ENCODE measurements at regions not wholly inside any gene's neighbourhood (a gene's known extent, or its start where the extent isn't known, plus 50 kb on each side); places are given as distances from the start of the nearest gene placed in this dataset.

DNA sequence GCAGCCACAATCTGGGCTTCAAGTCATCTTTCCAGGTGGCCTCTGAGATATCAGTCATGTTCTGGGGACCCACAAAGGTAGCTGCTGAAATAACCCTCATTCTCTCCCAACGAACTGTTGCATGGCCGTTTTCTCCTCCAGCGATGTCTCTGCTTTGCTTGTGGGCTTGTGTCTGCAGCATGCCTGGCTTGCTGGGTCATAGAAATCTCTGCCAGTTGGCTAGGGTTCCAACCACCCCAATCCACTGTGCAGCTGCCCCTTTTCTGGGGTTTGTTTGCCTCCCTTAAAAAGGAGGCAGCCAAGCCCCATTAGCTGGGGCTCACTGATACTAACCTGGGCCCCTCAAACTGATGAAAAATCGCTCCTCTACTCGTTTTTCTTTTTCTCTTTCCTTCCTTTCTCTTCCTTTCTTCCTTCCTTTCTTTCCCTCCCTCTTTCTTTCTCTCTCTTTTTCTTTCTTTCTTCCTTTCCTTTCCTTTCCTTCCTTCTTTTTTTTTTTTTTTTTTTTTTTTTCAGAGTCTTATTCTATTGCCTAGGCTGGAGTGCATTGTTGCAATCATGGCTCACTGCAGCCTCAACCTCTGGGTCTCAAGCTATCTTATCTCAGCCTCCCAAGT, 680.0 kb downstream of the EPHA4 start:
- no peak for DNase-seq

DNA sequence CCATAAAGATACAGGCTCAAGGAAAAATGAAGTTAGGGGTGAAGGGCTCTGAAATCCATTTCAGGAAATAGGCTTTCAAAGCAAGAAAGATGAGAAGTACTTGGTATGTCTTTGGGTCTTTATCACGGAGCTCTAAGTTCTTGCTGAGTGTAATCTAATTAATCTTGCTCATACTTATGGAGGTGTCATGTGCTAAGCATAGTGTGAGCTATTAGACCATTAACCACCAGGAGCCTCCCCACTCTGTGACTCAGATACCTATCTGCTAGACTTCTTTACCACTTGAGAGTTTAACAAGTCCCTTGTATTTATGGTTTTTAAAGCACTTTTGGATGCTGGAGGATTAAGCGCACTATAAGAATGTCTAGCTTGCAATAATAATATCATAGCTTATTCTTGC, 678.7 kb downstream of the EPHA4 start:
- no peak for DNase-seq

GRCh38 chr2:220894069-220894468, 678.0 kb downstream of the EPHA4 start:
- no peak for DNase-seq

GRCh38 chr2:220899492-220899891, 672.6 kb downstream of the EPHA4 start:
- no peak for DNase-seq

GRCh38 chr2:220904015-220904414, 668.1 kb downstream of the EPHA4 start:
- DNase-seq: no peak

GRCh38 chr2:220913384-220913783, 658.7 kb downstream of the EPHA4 start:
- no peak for DNase-seq

GRCh38 chr2:220915092-220915623, 656.9 kb downstream of the EPHA4 start:
- DNase-seq: no peak

DNA sequence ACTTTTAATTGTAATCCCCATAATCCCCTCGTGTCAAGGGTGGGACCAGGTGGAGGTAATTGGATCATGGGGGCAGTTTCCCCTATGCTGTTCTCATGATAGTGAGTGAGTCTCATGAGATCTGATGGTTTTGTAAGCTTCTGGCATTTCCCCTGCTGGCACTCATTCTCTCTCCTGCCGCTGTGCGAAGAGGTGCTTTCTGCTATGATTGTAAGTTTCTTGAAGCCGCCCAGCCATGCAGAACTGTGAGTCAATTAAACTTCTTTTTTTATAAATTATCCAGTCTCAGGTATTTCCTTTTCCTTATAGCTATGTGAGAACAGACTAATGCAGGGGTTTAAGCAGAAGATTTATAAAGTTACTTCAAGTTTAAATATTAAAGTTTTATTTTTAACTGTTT, 655.2 kb downstream of the EPHA4 start:
- DNase-seq: no peak

DNA sequence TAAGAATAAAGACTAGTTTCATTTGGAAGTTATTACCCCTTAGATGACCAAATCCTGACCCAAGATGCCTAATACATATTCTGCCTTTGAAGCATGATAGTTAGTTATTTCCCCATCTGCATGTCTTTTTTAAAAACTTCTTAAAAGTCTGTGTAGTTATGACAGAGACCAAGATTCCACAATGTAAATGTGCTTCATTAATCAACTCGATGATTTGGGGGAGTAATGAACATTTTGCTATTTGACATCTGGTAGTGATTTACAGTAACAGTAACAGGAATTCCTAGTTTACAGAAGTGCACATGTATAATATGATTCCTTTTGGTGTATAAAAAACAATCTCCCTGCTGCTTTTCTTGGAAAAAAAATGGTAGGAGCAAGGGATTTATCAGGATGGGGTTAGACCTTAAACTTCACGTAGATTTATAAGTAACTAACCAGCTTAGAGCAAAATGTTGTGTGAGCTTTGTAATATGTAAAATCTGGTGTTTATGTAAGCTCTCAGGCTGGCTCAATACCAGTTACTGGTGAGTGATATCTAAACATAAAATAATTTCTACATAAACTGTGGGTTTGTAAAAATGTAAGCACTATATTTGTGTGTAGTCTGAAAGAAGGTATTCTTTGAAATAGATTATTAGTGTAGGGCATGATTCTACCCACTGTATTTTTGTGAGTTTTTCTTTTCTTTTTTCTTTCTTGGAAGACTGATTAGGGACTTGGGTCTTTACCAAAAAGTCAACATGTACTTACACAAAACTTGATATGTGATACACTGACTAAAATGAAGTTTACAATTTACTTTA, 641.6 kb downstream of the EPHA4 start:
- no peak for DNase-seq

- no peak for DNase-seq
Observed at GRCh38 chr2:220931491-220931890, 640.6 kb downstream of the EPHA4 start.

- no peak for DNase-seq
Observed at GRCh38 chr2:220932041-220932440, 640.1 kb downstream of the EPHA4 start.

DNA sequence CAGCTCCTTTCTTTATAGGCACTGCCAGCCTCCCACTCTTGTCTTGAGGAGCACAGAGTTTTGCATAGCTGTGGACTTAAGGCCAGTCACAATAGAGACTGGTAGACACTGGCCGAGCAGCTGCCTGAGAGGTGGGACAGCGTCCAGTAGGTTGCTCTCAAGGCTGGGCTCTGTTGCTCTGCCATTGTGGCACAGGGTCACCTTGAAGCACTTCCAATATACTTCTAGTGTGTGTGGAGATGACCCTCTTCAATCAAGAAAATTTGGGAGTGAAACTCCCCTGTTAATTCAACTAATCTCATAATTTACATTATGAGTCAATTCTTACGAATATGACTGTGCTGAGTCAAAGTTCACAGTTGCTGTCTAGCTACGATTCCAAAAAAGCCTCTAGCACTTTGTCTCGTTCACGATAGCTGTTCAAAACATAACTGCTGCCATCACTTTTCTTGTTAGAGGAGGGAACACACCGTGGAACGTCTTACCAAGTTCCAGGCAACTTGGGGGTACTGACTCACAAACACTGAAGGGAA, 636.2 kb downstream of the EPHA4 start:
- DNase-seq: no peak

GRCh38 chr2:220936641-220937197, 635.4 kb downstream of the EPHA4 start:
- no peak for DNase-seq

DNA sequence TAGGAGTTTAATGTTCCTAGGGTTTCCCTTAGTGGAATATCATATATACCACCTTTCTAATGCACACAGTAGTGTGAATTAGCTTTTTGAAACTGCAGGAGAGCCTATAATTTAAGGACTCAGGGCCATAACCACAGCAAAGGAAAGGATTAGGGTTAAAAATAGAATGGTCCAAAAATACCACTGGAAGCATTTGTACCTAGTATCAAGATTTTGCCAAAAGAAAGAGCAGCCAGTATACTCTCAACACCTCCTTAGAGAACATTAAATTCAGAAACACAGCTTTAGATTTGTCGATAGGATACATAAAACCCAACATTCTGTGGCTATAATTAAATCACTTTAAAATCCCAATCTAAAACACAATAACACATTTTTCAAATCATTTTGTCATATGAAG, 634.9 kb downstream of the EPHA4 start:
- DNase-seq: no peak

DNA sequence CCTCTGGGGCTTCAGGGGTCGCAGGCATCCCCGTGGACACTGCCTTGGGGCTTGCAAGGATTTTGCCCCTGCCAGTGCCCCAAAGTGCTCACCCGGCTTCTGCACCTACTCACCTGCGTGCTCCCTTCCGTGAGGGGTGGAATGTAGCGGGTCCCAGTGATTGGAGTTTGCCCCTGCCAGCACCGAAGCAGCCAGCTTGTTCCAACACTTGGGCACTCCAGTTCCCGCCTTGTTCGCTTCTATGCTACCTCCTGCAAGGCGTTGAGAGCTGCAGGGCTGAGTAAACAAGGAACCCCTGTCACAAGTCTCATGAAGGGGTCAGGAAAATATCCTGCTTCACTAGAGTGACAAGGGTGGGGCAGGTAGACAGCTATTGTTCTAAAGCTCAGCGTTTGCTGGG, 631.5 kb downstream of the EPHA4 start:
- DNase-seq: no peak

DNA sequence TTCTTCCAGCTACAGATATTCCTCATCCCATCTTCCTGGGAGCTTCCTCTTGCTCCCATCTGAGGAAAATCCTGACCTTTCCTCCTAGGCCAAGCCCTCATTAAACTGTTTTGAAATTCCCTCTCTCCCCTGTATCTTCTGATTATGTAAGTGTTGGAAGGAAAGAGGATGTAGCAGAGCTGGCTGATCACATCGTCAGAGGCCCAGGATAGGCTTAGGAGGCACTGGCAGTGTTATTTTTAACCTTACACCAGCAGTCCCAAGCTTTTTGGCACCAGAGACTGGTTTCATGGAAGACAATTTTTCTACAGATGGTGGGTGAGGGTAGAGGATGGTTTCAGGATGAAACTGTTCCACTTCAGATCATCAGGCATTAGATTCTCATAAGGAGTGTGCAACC, 630.4 kb downstream of the EPHA4 start:
- no peak for DNase-seq

DNA sequence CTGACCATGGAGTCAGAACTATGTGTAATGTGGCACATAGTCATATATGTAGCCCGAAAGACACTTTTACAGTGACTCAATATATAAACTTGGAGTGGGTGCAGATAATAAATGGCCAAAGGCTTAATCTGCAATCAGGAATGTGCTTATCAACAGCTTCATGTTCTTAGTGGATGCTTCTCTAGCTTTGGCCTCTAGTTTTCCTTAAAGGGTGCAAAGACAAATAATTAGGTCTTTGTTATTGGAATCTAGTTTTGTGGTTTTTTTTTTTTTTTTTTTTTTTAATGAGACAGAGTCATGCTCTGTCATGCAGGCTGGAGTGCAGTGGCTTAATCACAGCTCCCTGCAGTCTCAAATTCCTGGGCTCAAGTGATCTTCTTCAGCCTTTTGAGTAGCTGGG, 625.6 kb downstream of the EPHA4 start:
- DNase-seq: no peak

DNA sequence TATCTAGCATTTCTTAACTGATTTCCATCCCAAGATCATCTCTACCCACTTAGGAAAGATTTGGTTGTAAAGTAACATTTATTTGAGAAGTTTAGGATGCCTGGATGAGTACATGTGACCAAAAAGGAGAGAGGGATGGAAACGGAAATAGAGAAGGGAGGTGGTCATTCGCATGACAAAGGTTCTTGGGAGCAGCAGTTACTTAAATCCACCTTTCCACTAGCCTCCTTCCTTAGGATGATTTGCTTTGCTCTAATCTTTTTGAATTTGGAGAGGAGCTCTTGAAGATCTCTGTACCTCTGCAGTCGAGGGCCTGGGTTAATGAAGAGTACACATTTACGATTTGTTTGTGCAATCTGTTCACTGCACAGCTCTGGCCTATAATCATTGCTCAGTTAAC, 623.5 kb downstream of the EPHA4 start:
- no peak for DNase-seq

DNA sequence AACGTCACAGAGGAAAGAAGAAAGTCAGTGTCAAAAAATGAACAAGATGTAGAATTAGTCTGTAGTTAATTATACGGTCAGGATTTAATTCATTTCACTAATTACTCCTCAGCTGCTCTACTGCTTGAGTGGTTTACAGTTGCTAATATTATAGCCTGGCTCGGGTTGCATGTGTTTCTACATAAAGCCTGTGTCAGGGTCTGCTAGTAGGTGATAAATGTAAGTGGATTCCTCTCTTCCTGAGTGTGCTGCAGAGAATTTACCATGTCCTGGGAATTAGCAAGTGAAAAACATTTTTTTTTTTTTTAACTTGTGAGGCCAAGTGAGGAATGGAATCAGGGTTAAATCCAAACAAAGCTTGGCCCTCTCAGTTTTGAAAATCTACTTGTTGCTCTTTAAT, 622.6 kb downstream of the EPHA4 start:
- no peak for DNase-seq

DNA sequence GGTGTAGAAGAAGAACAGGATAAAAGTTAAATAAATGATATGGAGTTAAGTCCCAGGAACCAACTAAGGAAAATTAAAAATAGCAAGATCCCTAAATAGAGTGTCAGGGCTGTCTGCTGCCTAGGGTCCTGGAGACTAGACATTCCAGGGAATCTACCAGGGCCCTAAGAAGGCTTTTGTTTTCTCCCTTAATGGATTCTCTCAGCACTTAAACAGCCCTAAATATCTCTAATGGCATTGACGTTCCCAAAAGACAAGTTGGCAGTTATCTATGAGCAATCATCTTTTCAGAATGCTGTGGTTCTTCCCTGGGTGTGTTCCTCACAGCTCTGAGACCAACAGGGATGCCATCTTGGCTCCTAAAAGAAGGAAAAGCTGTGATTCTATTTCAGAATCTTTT, 616.3 kb downstream of the EPHA4 start:
- DNase-seq: no peak

DNA sequence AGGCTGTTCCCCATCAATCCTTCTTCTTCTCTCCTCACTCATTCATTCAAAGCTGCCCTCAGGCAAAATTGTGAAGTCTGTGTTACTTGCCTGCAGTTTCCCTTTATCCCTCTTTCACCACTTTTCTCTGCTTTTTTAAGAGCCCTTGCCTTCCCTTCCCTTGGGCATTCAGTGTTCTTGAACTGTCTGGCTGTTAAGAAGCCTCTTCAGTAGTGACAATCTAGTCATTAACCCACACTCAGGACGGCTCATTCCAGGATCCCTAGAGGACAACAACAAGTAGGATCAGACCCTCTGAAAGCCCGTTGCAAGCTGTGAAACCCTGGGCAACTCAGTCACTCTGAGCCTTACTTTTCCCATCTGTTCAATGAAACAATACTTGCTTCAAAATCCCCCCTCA, 615.7 kb downstream of the EPHA4 start:
- no peak for DNase-seq

DNA sequence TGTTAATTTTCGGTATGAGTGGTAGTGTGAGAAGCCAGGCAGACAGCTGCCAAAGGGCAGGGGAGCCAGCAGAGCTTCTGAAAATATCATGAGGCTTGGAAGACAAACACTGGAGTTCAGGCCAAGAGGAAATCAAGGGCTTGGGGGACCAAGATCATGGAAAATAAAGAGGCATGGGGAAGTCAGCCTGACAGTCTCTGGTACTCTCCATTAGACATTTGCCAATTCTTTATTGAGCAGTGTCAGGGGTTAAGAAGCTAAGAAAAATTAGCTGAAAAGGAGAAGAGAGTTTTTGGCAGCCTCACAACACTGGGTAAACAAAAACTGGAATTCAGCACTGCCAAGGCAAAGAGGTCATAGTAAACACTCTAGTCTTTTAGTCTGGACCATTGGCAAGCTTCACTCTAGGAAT, 612.7 kb downstream of the EPHA4 start:
- DNase-seq: no peak

DNA sequence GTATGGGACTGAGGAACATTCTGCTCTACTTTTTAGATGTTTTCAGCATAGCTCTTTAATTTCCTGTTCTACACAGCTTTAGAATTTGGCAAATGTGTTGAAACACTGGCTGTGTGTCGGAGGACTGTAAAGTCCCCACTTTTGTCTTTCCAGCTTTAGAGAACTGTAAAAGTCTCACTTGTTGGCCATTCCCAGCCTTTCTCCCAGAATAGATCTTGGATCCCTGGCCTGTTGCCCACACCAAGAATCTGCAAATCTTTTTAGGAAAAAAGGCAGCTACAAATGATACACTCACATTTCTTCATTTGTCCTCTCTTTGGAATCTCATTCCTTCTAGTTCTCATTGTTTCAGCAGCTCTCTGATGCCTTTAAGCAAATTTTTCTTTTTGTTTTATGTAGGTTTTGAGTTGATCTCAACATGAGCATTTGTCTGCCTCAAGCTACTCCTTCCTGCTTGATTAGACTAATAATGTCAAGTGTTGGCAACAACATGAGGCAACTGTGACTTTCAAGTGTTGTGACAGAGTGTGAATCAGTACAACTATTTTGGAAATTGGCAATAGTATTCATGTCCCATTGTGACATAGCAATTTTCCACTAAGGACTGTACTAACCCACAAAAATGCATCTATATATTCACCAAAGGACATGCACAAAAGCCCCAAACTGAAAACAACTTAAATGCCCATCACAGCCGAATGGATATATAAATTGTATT, 610.8 kb downstream of the EPHA4 start:
- no peak for DNase-seq

Data from activated naive CD4-positive, alpha-beta T cell treated with Interleukin-2 at 50 U/mL for 16 hours (primary cell).